ENCODE measurements at regions not wholly inside any gene's neighbourhood (a gene's known extent, or its start where the extent isn't known, plus 50 kb on each side); places are given as distances from the start of the nearest gene placed in this dataset.

DNA sequence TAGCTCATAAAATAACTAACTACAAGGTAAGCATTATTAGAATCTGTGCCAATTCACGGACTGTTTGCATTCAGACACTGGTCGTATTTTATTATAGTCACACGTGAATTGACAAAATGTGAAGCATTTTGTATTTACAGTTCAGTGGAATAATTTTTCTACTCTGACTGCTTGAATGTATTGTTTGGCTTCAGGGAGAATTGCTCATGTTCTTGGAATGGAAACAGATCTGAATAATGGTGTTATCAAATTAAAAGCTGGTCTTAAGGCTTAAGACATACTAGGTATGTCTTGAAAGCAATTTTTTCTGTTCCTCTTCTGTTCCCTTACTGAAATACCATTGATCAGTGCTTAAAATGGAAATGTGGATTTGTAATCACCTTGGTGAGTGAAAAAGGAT lies 543.7 kb upstream of the TLE4 start:
- H3K27me3 ChIP-seq (ENCODE audit: control insufficient read depth, insufficient read depth, low read length) = no peaks in the 10 kb centered on the region
- TF ChIP-seq, protein P1, sequence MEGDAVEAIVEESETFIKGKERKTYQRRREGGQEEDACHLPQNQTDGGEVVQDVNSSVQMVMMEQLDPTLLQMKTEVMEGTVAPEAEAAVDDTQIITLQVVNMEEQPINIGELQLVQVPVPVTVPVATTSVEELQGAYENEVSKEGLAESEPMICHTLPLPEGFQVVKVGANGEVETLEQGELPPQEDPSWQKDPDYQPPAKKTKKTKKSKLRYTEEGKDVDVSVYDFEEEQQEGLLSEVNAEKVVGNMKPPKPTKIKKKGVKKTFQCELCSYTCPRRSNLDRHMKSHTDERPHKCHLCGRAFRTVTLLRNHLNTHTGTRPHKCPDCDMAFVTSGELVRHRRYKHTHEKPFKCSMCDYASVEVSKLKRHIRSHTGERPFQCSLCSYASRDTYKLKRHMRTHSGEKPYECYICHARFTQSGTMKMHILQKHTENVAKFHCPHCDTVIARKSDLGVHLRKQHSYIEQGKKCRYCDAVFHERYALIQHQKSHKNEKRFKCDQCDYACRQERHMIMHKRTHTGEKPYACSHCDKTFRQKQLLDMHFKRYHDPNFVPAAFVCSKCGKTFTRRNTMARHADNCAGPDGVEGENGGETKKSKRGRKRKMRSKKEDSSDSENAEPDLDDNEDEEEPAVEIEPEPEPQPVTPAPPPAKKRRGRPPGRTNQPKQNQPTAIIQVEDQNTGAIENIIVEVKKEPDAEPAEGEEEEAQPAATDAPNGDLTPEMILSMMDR (IDR thresholded peaks at IDR 0.05; ENCODE audit: insufficient read depth, low read length, poor library complexity, severe bottlenecking) = no peak
- peak; percentile 18 for DNase-seq (ENCODE audit: low read depth)
- H3K4me3 ChIP-seq (ENCODE audit: low read depth, low read length) = no peak overlapping the region
- H3K36me3 ChIP-seq (ENCODE audit: control insufficient read depth, insufficient read depth, low read length) = no peaks in the 10 kb centered on the region

DNA sequence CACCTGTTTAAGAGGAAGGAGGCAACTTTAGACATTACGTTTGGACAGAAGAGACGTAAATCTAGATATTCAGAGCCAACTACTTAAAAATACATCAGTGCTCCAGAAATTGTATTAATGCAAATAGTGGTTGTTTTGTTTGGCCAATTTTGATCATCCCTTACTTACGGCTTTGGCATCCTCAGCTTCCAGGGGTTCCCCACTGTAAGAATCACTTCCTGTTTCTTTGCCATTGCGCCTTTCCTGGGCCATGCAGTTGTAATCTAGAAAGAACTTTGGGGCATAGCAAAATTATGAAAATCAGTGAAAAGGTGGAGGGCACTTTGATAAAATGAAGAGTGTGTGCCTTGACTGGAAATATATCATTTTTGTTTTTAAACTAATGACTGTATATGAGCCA lies 537.2 kb upstream of the TLE4 start:
- TF ChIP-seq, protein P1 (IDR thresholded peaks at IDR 0.05; ENCODE audit: insufficient read depth, low read length, poor library complexity, severe bottlenecking) = no peak
- no peak for DNase-seq (ENCODE audit: low read depth)

DNA sequence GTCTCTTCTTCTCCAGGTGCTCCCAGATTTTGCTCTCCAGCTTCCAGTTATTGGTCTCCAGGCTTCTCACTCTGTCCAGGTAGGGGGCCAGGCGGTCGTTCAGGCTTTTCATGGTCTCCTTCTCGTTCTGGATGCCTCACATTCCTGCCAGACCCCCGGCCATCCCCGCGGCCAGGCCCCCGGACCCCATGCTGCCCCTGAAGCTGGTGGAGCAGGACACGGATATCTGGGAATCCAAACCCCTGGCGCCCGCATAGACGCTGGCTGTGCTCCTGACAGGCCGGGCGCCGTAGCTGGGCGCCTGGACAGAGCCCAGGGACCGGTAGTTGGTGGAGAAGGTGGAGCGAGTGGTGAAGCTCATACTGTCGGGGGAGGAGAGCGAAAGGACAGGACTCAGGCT lies 534.4 kb upstream of the TLE4 start:
- TF ChIP-seq, protein P1 (IDR thresholded peaks at IDR 0.05; ENCODE audit: insufficient read depth, low read length, poor library complexity, severe bottlenecking) = no peak
- Histone ChIP-seq H3K36me3 (ENCODE audit: control insufficient read depth, insufficient read depth, low read length) (no peaks in the 10 kb centered on the region), H3K27me3 (ENCODE audit: control insufficient read depth, insufficient read depth, low read length) (no peaks in the 10 kb centered on the region), H3K4me3 (ENCODE audit: low read depth, low read length) (no peak overlapping the region)
- DNase-seq (ENCODE audit: low read depth) = no peak

More for the DNA sequence above, 537.2 kb upstream of the TLE4 start:
- Histone ChIP-seq H3K36me3 (ENCODE audit: control insufficient read depth, insufficient read depth, low read length) (no peaks in the 10 kb centered on the region), H3K4me3 (ENCODE audit: low read depth, low read length) (no peak overlapping the region), H3K27me3 (ENCODE audit: control insufficient read depth, insufficient read depth, low read length) (no peaks in the 10 kb centered on the region)

DNA sequence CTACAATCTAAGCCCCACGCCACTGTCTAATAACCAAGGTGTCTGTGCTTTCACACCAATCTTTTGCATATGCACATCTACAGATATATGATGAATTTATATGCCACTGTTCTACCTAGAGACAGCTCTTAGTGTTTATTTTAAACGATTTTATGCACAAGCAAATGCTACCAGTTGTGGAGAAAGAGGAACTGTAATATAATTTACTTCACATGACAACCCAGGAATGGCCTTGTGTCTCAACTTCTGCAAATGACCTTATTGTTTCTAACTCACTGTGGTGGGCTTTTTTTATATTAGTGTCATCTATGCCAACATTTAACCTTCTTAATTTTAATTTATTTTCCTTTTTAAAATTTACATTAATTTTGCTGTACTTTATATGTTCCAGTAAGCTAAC lies 531.1 kb upstream of the TLE4 start:
- no peaks in the 10 kb centered on the region for H3K27me3 ChIP-seq (ENCODE audit: control insufficient read depth, insufficient read depth, low read length)
- DNase-seq (ENCODE audit: low read depth) = no peak
- TF ChIP-seq, protein P1 (IDR thresholded peaks at IDR 0.05; ENCODE audit: insufficient read depth, low read length, poor library complexity, severe bottlenecking) = no peak

DNA sequence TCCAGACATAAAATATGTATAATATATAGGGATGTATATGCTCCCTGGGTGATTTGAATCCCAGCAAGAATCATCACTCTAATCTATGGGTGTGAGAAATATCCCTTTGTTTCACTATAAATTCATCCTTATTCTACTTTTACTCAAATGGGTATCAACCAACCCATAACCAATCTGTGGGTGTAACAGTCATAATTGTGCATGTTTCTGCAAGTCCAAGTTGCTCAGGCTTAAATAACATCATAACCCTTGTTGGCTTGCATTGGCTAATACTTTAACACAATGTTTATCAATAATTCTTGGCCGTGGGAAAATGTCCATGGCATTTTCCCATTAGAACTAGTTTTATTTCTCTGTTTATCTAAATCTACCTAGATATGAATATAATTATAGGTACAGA lies 530.5 kb upstream of the TLE4 start:
- no peak overlapping the region for H3K4me3 ChIP-seq (ENCODE audit: low read depth, low read length)
- no peak for DNase-seq (ENCODE audit: low read depth)
- TF ChIP-seq, protein P1 (IDR thresholded peaks at IDR 0.05; ENCODE audit: insufficient read depth, low read length, poor library complexity, severe bottlenecking) = no peak
- no peaks in the 10 kb centered on the region for H3K27me3 ChIP-seq (ENCODE audit: control insufficient read depth, insufficient read depth, low read length)
- H3K36me3 ChIP-seq (ENCODE audit: control insufficient read depth, insufficient read depth, low read length) = no peaks in the 10 kb centered on the region

More for the DNA sequence above, 531.1 kb upstream of the TLE4 start:
- Histone ChIP-seq H3K4me3 (ENCODE audit: low read depth, low read length) (no peak overlapping the region), H3K36me3 (ENCODE audit: control insufficient read depth, insufficient read depth, low read length) (no peaks in the 10 kb centered on the region)

DNA sequence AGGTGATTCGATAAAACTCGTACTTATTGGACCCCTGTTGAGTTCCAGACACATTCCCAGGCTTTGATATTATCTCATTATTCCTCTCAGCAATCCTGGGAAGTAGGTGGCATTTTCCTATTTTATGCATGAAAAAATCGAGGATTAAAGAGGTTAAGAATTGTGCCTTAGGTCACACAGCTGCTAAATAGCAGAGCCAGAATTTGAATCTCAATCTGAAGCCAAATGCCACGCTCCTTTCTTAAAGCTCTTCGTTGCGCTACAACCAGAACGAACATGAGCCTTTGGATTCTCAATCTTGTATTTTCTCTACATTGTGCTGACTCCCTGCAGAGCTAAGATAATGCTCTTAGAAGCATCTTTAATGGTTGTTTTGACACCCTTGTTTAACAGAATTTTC lies 527.8 kb upstream of the TLE4 start:
- Histone ChIP-seq H3K4me3 (ENCODE audit: low read depth, low read length) (no peak overlapping the region), H3K36me3 (ENCODE audit: control insufficient read depth, insufficient read depth, low read length) (no peaks in the 10 kb centered on the region), H3K27me3 (ENCODE audit: control insufficient read depth, insufficient read depth, low read length) (no peaks in the 10 kb centered on the region)
- no peak for DNase-seq (ENCODE audit: low read depth)
- TF ChIP-seq, protein P1 (IDR thresholded peaks at IDR 0.05; ENCODE audit: insufficient read depth, low read length, poor library complexity, severe bottlenecking) = no peak
